Activated CD8-positive, alpha-beta memory T cell treated with anti-CD3 and anti-CD28 coated beads for 48 hours (primary cell): ENCODE measurements at regions not wholly inside any gene's neighbourhood (a gene's known extent, or its start where the extent isn't known, plus 50 kb on each side); places are given as distances from the start of the nearest gene placed in this dataset.

Experiments used
- DNase-seq, 3 experiments: peaks; one replicate each; pipeline ENCODE4 v3.0.0-alpha.2; 2020; ENCODE audit warnings: low read depth in 2 of 3, low spot score in 2 of 3

DNA sequence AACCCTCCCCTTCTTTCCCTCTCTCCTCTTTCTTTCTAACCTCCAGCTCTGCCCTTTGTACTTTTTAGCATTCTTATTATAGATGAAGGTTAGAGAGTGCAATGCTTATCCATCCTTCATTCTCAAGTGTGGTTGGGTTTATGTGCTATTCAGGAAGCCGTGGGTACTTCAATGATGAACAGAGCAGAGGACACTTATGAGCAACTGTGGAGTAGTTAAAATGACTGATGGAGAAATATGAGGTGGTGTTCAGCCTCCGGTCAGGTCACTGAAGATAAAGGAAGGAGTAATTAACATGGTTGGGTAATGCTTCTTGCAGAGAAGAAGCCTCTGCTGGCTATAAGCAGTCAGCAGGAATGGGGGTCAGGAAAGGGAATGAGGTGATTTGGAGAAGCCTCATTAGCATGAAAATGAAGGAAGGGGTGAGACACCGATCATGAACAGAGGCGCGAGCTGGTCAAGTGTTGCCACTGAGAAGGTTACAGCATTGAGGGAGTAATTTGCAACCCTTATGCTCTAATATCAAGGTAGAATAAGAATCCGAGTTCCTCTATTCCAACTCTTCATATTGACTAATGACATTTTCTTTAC lies 174.7 kb downstream of the LPIN1 start:
- DNase-seq = no peak

DNA sequence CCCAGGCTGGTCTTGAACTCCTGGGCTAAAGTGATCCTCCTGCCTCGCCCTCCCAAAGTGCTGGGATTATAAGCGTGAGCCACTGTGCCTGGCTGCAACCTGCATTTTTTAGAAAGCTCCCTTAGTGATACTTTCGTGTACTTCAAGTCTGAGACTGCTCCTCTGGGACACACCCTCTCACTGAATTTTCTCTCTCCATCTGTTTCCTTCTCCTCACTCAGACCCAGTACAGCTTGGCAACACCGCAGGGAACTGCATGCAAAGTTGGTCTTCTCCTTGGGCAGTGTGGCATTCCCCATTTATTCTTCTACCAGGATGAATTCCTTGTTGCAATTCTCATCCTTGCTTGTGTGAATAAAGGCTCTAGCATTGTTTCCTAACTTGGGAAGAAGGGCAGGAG lies 175.9 kb downstream of the LPIN1 start:
- DNase-seq = no peak

DNA sequence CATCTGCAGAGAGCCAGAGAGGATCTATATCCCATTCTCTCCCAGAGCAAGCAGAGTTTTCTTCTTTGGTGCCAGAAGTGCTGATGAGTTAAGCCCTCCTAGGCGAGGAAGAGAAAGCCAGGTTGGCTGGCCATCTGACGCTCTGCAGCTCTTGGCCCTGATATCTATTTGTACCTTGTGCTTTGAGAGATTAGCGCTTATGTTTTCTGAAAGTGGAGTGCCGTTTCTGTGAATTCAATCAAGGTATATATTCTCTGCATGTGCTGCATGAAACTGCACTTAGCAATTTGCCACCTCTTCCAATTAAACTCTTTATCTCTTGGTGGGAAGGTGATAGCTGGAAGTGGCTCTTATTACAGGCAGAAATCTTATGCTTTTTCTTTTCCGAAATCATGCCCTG lies 177.5 kb downstream of the LPIN1 start:
- DNase-seq = no peak

DNA sequence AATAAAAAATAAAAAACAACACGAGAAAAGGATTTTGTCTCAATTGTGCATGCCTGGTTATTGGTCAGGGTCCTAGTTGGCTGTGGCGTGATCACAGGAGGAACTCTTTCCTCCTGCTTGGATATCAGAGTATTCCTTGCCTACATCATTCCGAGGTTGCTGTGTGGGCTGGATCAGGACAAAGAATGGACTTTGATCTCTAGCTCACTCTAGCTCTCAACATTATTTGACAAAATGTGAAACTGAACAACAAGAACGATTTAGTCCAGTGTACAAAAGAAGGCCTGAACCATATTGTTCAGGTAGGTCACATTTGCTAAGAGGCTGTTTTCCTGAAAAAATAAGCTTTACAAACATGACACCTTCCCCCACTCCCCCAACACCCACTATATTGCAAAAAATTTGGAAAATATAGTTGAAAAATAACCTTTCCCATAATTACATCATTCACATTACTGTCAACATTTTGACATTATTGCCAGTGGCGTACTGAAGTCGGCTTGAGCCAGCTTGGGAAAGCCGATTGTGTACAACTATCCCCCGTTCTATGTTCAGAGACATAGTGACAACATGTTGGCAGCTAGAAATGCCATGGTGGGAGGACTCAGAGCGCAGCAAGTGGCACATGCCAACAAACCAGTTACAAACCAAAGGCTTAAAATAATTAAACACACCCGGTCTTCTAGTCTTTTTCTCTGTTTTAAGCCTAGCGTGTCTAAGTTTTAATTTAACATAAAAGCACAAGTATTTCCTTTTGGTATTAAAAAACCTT lies 179.0 kb downstream of the LPIN1 start:
- DNase-seq = no peak

DNA sequence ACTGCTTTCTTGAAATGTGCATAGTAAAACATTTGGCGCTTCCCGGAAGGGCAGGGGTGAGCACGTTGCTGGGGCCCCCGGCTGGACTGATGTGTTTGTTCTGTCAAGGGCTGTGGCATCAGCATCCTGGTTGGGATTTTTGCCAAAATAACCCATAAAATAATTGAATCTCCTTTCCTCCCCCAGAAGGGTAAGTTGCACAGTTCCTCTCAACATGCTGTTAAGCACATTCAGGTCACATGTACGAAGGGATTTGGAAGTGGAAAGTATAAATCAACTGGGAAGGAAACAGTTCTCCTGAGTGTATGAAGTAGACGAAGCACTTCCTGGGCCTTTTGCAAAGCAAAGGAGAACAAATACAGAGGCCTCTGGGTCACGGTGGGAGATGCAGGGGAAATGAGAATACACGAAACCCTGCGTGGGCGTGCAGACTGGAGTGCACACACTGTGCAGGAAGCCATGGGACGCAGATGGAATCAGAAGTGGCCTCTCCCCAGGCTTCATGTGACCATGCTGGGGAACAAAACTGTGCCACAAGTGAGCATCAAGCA lies 183.9 kb downstream of the LPIN1 start:
- no peak for DNase-seq

DNA sequence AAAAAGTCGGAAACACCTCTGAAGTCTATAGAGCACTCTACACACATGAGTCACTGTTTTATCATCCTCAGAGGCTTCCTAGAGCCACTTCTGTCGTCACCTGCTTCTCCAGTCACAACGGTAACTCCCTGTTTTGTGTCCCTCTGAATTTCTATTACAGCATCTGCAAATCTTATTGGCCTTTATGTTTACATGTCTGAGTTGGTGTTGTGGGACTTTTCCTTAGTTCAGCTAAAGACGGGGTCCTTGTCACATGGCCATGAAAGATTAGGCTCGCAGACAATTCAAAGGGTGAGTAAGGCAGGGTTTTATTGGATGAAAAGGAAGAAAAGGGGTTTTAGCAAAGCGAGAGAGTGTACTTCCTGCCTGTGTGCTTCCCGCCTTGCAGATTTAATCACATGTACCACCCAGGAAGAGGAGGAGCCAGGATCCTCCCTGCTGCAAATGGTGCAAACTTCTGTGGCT lies 185.6 kb downstream of the LPIN1 start:
- DNase-seq = no peak

GRCh38 chr2:11932962-11933361 lies 186.5 kb downstream of the LPIN1 start:
- no peak for DNase-seq

GRCh38 chr2:11933854-11934253 lies 187.4 kb downstream of the LPIN1 start:
- no peak for DNase-seq

- no peak for DNase-seq
Observed at GRCh38 chr2:11936761-11937160, 190.3 kb downstream of the LPIN1 start.

DNA sequence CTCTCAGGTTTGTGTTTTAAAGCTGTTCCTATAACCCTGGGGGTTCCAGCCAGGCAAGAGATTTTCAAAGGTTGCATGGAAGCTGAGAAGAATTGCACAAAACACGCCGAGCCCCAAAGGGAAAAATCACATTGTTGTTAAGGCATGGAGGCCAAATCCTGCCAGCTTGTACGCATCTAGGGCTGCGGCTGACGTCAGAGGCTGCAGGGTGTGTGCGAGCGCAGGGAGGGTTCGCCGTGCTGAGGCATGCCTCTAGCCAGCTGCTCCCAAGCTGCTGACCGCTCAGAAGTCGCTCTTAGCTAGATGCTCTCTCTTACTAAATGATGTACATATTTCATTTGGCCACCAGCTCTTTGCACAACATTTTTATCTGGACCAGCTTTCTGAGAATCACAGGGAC lies 191.8 kb downstream of the LPIN1 start:
- no peak for DNase-seq

DNA sequence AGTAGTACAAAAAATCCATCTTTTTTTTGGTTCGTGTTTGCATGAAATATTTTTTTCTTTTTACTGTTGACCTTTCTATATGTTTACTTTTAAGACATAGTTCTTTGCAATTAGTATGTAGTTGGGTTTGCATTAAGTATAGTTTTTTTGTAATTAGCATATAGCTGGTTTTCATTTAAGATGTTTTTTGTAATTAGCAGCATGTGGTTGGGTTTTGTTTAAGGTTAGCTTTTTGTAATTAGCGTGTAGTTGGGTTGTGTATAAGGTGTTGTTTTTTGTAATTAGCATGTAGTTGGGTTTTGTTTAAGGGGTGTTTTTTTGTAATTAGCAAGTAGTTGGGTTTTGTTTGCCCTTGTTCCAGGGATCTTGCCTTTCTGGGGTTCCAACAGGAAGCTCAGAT lies 193.1 kb downstream of the LPIN1 start:
- no peak for DNase-seq

DNA sequence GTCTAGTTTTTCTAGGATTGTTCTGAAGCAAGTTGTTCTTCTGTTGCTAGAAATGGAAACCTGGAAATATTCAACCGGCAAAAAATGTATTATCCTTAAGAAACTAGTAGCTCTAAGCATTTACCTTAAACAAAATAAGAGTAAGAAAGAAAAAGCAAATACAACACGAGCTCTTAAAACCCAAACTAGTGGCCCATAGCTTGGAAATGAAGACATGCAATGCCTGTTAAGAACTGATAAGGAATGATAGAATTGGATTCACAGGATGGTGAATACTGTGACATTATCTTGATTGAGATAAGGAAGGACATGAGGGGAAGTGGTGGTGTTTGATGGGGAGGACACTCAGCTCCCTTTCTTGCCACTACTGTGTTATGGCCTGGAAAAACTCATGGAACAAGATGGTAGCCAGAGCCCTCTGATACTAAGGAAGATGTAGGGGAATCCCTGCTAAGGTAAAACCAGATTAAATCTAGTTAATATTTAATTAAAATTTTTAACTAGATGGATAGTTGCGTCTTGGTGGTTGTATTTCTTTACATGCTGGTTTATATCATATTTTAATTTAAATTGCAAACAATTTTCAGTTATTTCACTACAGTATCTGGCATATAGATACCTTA lies 193.8 kb downstream of the LPIN1 start:
- no peak for DNase-seq

- no peak for DNase-seq
Observed at GRCh38 chr2:11940799-11941198, 194.4 kb downstream of the LPIN1 start.

- no peak for DNase-seq
Observed at GRCh38 chr2:11941201-11942177, 195.1 kb downstream of the LPIN1 start.

- no peak for DNase-seq
Observed at GRCh38 chr2:11942178-11942569, 195.7 kb downstream of the LPIN1 start.

DNA sequence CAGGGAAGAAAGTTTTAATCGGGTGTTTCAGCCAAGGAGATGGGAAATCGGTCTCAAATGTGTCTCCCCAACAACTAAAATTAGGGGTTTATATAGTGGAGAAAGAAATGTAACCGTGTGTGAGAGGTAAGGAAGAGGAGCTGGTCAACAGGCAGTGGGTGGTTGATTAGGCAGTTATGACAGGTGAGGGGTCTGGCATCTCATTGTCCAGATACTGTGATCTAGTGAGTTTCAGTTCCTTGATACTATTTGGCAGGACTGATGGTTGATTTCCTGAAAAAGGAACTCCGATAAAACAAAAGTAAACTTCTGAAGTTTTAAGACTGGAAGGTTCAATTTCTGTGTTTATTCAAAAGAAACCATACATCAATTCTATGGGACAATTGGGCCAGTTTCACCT lies 197.9 kb downstream of the LPIN1 start:
- no peak for DNase-seq

DNA sequence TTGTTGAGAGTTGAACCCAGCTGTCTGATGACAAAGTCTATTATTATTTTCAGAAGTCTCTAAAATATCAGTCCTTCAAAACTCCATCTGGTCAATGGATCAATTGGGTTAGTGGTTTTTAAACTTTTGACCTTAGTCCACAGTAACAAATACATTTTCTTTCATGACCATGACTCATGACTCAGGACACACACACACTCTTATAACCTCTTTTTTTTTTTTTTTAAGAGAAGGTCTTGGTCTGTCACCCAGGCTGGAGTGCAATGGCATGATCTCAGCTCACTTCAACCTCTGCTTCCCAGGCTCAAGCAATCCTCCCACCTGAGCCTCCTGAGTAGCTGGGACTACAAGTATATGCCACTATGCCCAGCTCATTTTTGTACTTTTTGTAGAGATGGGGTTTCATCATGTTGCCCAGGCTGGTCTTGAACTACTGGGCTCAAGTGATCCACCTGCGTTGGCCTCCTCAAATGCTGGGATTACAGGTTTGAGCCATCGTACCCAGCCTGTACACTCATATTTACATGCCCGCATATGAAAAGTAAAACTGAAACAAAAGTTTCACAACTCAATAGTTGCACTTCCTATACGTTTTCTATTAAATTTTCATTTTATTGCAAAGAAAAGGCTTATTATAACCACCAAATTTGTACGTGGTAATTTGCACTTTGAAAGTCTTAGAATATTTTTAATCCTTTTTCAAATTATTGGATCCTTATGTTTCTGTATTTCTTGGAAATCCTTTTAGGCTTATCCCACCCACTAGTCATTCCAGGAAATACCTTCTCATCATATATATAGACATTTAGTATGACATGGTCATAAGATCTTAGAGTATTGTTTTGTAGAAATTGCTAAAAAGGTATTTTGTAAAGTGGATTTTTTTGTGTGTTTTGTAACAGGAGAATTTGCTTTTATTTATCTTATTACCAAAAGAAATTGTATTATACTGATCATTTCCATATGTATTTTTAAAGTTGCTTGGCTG lies 199.0 kb downstream of the LPIN1 start:
- peak in 1 of 3 experiments; percentile 2 for DNase-seq

DNA sequence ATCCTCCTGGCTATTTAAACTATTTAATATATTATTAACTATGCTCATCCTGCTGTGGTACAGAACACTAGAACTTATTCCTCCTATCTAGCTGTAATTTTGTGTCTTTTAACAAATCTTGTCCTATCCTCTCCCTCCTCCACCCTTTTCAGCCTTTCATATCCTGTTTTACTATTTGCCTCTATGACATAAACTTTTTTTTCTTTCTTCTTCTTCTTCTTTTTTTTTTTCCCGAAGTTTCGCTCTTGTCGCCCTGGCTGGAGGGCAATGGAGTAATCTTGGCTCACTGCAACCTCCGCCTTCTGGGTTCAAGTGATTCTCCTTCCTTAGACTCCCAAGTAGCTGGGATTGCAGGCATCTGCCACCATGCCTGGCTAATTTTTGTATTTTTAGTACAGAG lies 201.5 kb downstream of the LPIN1 start:
- DNase-seq = no peak

DNA sequence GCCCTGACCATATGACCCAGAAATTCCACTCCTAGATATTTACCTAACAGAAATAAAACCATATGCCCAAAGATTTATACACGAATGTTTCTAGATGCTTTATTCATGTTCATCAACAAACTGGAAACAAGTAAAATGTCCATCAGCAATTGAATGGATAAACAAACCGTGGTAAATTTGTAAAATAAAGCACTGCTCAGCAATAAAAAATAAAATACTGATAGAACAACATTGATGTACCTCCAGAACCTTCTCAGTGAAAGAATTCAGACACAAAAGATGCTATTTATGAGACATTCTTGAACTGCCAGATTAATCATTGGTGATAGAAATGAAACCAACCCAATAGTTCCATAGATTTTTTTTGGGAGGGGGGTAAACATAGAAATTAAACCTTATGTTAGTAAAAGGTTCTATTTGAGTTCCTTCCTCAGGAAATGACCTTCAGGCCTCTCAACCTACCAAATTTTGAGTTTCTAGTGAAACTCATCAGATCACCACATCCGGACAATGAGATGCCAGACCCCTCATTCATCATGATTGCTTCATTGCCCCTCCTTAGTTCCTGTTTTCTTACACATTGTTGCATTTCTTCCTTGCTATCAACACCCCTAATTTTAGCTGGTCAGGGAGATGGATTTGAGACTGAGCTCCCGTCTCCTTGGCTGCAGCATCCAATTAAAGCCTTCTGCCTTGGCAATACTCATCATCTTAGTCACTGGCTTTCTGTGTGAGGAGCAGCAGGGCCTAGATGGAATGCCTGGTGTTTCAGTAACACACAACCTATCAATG lies 203.5 kb downstream of the LPIN1 start:
- no peak for DNase-seq
